Astrocyte (in vitro differentiated cells and primary cell): ENCODE measurements at regions not wholly inside any gene's neighbourhood (a gene's known extent, or its start where the extent isn't known, plus 50 kb on each side); places are given as distances from the start of the nearest gene placed in this dataset.

Experiments used
- DNase-seq: peaks from one replicate; pipeline ENCODE4 v3.0.0-alpha.2; 2010; ENCODE audit warnings: low read depth
- FAIRE-seq: peaks from 2 replicates; lab custom pipeline; 2011; peaks lifted over from hg19 to GRCh38; lab: Jason Lieb, UNC
- H2AFZ ChIP-seq: 2 replicates; pipeline ENCODE4 v1.6.0; 2012; ENCODE audit warnings: low read depth, low read length, inconsistent platforms
- H3K27ac ChIP-seq: 2 replicates; pipeline ENCODE4 v1.5.1; 2011; ENCODE audit warnings: low read depth, low read length, inconsistent platforms
- H3K27me3 ChIP-seq: 2 replicates; pipeline ENCODE4 v1.6.0; 2011; ENCODE audit warnings: low read length, inconsistent platforms; ENCODE audit not compliant: insufficient read depth
- H3K36me3 ChIP-seq: 2 replicates; pipeline ENCODE4 v1.5.1; 2011; ENCODE audit warnings: low read length, inconsistent platforms; ENCODE audit not compliant: insufficient read depth
- H3K4me1 ChIP-seq: 2 replicates; pipeline ENCODE4 v1.5.1; 2011; ENCODE audit warnings: low read length, inconsistent platforms; ENCODE audit not compliant: insufficient read depth
- H3K4me2 ChIP-seq: 2 replicates; pipeline ENCODE4 v1.6.0; 2012; ENCODE audit warnings: low read length, inconsistent platforms
- H3K4me3 ChIP-seq: 2 replicates; pipeline ENCODE4 v1.5.1; 2011; ENCODE audit warnings: low read depth, mild to moderate bottlenecking, low read length, inconsistent platforms; ENCODE audit not compliant: insufficient read depth
- H3K79me2 ChIP-seq: 2 replicates; pipeline ENCODE4 v1.6.0; 2012; ENCODE audit warnings: mild to moderate bottlenecking, low read length, inconsistent platforms; ENCODE audit not compliant: insufficient read depth
- H3K9ac ChIP-seq: 2 replicates; pipeline ENCODE4 v1.6.0; 2012; ENCODE audit warnings: mild to moderate bottlenecking, low read length, inconsistent platforms
- H3K9me3 ChIP-seq: 2 replicates; pipeline ENCODE4 v1.5.1; 2012; ENCODE audit warnings: low read depth, mild to moderate bottlenecking, low read length, inconsistent platforms; ENCODE audit not compliant: insufficient read depth
- H4K20me1 ChIP-seq: 2 replicates; pipeline ENCODE4 v1.6.0; 2012; ENCODE audit warnings: low read length, inconsistent platforms; ENCODE audit not compliant: insufficient read depth
- H3K27ac Mint-ChIP-seq: one replicate; pipeline ENCODE4 v1.8.0; 2021; ENCODE audit warnings: mild to moderate bottlenecking, mixed read lengths; ENCODE audit not compliant: unreplicated experiment
- H3K27me3 Mint-ChIP-seq: one replicate; pipeline ENCODE4 v1.8.0; 2021; ENCODE audit warnings: low read depth, mixed read lengths; ENCODE audit not compliant: unreplicated experiment
- H3K36me3 Mint-ChIP-seq: one replicate; pipeline ENCODE4 v1.8.0; 2021; ENCODE audit warnings: low read depth, mixed read lengths; ENCODE audit not compliant: unreplicated experiment
- H3K4me1 Mint-ChIP-seq: one replicate; pipeline ENCODE4 v1.8.0; 2021; ENCODE audit warnings: low read depth, mixed read lengths; ENCODE audit not compliant: unreplicated experiment
- H3K4me3 Mint-ChIP-seq: one replicate; pipeline ENCODE4 v1.8.0; 2021; ENCODE audit warnings: mild to moderate bottlenecking, moderate library complexity, mixed read lengths; ENCODE audit not compliant: unreplicated experiment
- H3K9me3 Mint-ChIP-seq: one replicate; pipeline ENCODE4 v1.8.0; 2021; ENCODE audit warnings: mild to moderate bottlenecking, mixed read lengths; ENCODE audit not compliant: unreplicated experiment
- CTCF ChIP-seq: IDR thresholded peaks from 2 replicates; pipeline ENCODE4 v1.5.1; 2011; ENCODE audit warnings: low read depth, mild to moderate bottlenecking, inconsistent platforms, low read length, moderate library complexity; ENCODE audit not compliant: insufficient read depth
- EZH2 ChIP-seq: IDR thresholded peaks from 2 replicates; pipeline ENCODE4 v1.6.1; 2012; ENCODE audit warnings: mild to moderate bottlenecking, low read length, inconsistent platforms; ENCODE audit not compliant: insufficient read depth

- no peak overlapping the region for H2AFZ ChIP-seq
Measured at GRCh38 chr12:58169826-58170225, 228.5 kb downstream of the ATP23 start.

GRCh38 chr12:58171914-58172313 is 230.5 kb downstream of the ATP23 start:
- Histone ChIP-seq H3K9me3 (no peaks in the 10 kb centered on the region), H2AFZ (no peak overlapping the region), H3K36me3 (no peaks in the 10 kb centered on the region), H3K4me2 (no peak overlapping the region), H3K27ac (no peak overlapping the region), H3K9ac (no peak overlapping the region), H3K4me1 (no peaks in the 10 kb centered on the region), H4K20me1 (no peaks in the 10 kb centered on the region), H3K4me3 (no peak overlapping the region), H3K79me2 (no peaks in the 10 kb centered on the region), H3K27me3 (no peaks in the 10 kb centered on the region)
- Mint-ChIP-seq H3K4me1 (no peaks in the 10 kb centered on the region), H3K36me3 (no peaks in the 10 kb centered on the region), H3K27ac (no peak overlapping the region), H3K9me3 (peaks cover 2% of the 10 kb centered on the region), H3K4me3 (no peak overlapping the region), H3K27me3 (peaks cover 5% of the 10 kb centered on the region)
- DNase-seq (peak; percentile 45), FAIRE-seq (no peak)
- TF ChIP-seq EZH2 (no peak), CTCF (no peak)

More at GRCh38 chr12:58169826-58170225, 228.5 kb downstream of the ATP23 start:
- Histone ChIP-seq H3K9me3 (no peaks in the 10 kb centered on the region), H3K4me2 (no peak overlapping the region), H3K4me3 (no peak overlapping the region), H4K20me1 (no peaks in the 10 kb centered on the region), H3K79me2 (no peaks in the 10 kb centered on the region), H3K9ac (no peak overlapping the region), H3K27me3 (no peaks in the 10 kb centered on the region), H3K4me1 (no peaks in the 10 kb centered on the region), H3K36me3 (no peaks in the 10 kb centered on the region), H3K27ac (no peak overlapping the region)
- Mint-ChIP-seq H3K27me3 (peaks cover 6% of the 10 kb centered on the region), H3K36me3 (no peaks in the 10 kb centered on the region), H3K9me3 (peaks cover 5% of the 10 kb centered on the region), H3K27ac (no peak overlapping the region), H3K4me1 (no peaks in the 10 kb centered on the region), H3K4me3 (no peak overlapping the region)
- TF ChIP-seq CTCF (no peak), EZH2 (no peak)
- no peak for FAIRE-seq
- no peak for DNase-seq

GRCh38 chr12:58172433-58173073 is 231.2 kb downstream of the ATP23 start:
- Histone ChIP-seq H4K20me1 (no peaks in the 10 kb centered on the region), H3K4me1 (no peaks in the 10 kb centered on the region), H3K9ac (no peak overlapping the region), H3K27me3 (no peaks in the 10 kb centered on the region), H3K9me3 (no peaks in the 10 kb centered on the region), H2AFZ (no peak overlapping the region), H3K4me3 (no peak overlapping the region), H3K27ac (no peak overlapping the region), H3K4me2 (no peak overlapping the region), H3K36me3 (no peaks in the 10 kb centered on the region), H3K79me2 (no peaks in the 10 kb centered on the region)
- no peaks in the 10 kb centered on the region for H3K4me1 Mint-ChIP-seq
- FAIRE-seq (no peak), DNase-seq (no peak)
- peaks cover 9% of the 10 kb centered on the region for H3K27me3 Mint-ChIP-seq
- no peak overlapping the region for H3K4me3 Mint-ChIP-seq
- H3K9me3 Mint-ChIP-seq, result peaks cover 2% of the 10 kb centered on the region
- no peak for TF ChIP-seq CTCF
- TF ChIP-seq EZH2, result no peak
- no peaks in the 10 kb centered on the region for H3K36me3 Mint-ChIP-seq
- no peak overlapping the region for H3K27ac Mint-ChIP-seq
